Colonic mucosa (tissue), 4 donors: ENCODE measurements at regions not wholly inside any gene's neighbourhood (a gene's known extent, or its start where the extent isn't known, plus 50 kb on each side); places are given as distances from the start of the nearest gene placed in this dataset.

Experiments used
- DNase-seq: peaks from one replicate; pipeline ENCODE4 v3.0.0-alpha.2; 2020
- H3K27ac ChIP-seq: fragments of 200-600 bp; one replicate; pipeline ENCODE4 v1.8.0; 2021
- H3K27me3 ChIP-seq: fragments of 200-600 bp; one replicate; pipeline ENCODE4 v1.8.0; 2021
- H3K36me3 ChIP-seq: fragments of 200-600 bp; one replicate; pipeline ENCODE4 v1.8.0; 2021
- H3K4me1 ChIP-seq: fragments of 200-600 bp; one replicate; pipeline ENCODE4 v1.8.0; 2021; ENCODE audit warnings: mild to moderate bottlenecking
- H3K4me3 ChIP-seq: fragments of 200-600 bp; one replicate; pipeline ENCODE4 v1.8.0; 2021
- H3K9ac ChIP-seq, 2 donors: one replicate each; pipeline ENCODE4 v1.7.0; 2013; ENCODE audit warnings: control low read depth in 2 of 2, low read depth in 2 of 2, low read length in 2 of 2
- H3K9me3 ChIP-seq: fragments of 200-600 bp; one replicate; pipeline ENCODE4 v1.8.0; 2021
- CTCF ChIP-seq: fragments of 200-600 bp; IDR thresholded peaks from one replicate; pipeline ENCODE4 v1.8.0; 2022; ENCODE audit warnings: antibody characterized with exemption, mild to moderate bottlenecking
- intact Hi-C: fragments of 100-400 bp; cut with DNase I; formaldehyde crosslinking; loops from one replicate; pipeline ENCODE4 v1.14.1; 2022
- donor health status: healthy.
- donor health status: DM: no; HTN: no; CAD: no.
- donor health status: DM: no; HTN: no; CAD: no.

GRCh38 chr1:5764464-5764863 is 227.8 kb downstream of the NPHP4 start:
- DNase-seq = no peak
- TF ChIP-seq CTCF = no peak
- Histone ChIP-seq H3K9ac (no peak overlapping the region), H3K27ac (no peak overlapping the region), H3K36me3 (no peaks in the 10 kb centered on the region), H3K4me3 (no peak overlapping the region), H3K4me1 (no peaks in the 10 kb centered on the region), H3K9me3 (no peaks in the 10 kb centered on the region), H3K27me3 (no peaks in the 10 kb centered on the region)
- intact Hi-C loops = no loop called here

- Histone ChIP-seq H3K4me1 (no peaks in the 10 kb centered on the region), H3K9ac (no peak overlapping the region), H3K4me3 (no peak overlapping the region), H3K9me3 (no peaks in the 10 kb centered on the region), H3K27me3 (no peaks in the 10 kb centered on the region), H3K36me3 (no peaks in the 10 kb centered on the region), H3K27ac (no peak overlapping the region)
- intact Hi-C loops = no loop called here
- TF ChIP-seq CTCF = no peak
- no peak for DNase-seq
Measured at GRCh38 chr1:5763696-5764370, 228.4 kb downstream of the NPHP4 start.

GRCh38 chr1:5758859-5759578 is 233.2 kb downstream of the NPHP4 start:
- TF ChIP-seq CTCF = no peak
- intact Hi-C loops = no loop called here
- no peak overlapping the region for H3K9ac ChIP-seq
- no peaks in the 10 kb centered on the region for H3K9me3 ChIP-seq
- H3K36me3 ChIP-seq = no peaks in the 10 kb centered on the region
- no peak for DNase-seq
- H3K4me1 ChIP-seq = no peaks in the 10 kb centered on the region
- H3K4me3 ChIP-seq = no peak overlapping the region
- no peaks in the 10 kb centered on the region for H3K27me3 ChIP-seq
- no peak overlapping the region for H3K27ac ChIP-seq

DNA sequence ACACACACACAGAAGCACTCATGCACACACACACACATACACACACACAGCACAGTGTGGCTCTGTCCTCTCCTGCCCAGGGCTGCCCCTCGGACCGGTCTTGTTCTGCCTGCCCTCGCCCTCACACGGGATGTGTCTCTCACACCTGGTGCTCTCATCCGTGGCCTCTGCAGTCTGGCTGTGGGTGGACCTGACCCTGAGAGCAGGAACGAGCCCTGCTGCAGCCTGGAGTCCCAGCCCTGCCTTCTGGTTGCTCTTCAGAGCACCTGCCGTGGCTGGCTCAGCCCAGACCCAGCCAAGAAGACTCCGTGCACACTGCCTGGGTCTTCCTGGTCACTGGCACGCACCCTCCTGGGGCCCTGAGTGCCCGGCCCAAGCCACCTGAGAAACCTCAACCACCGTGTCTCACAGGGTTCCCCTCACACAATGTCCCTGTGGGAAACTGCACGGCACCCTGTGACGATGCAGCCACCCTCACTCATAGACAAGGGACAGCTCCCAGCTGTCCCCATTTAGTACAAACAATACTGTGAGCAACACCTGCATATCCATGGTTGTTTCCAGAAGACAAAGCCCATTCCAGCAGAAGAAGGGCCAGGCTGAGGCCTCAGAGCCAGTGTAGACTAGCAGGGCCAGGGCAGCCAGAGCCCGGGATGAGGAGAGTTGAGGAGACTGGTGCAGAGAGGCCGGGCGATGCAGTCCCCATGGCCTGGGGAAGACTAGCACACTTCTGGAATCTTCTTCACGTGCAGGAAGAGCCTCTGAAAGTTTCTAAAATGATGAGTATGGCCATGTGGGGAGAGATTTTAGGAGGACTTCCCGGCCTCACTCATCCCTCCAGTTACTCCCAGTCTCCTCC is 234.0 kb downstream of the NPHP4 start:
- no peaks in the 10 kb centered on the region for H3K9me3 ChIP-seq
- H3K4me1 ChIP-seq = no peaks in the 10 kb centered on the region
- TF ChIP-seq CTCF = no peak
- no peak overlapping the region for H3K4me3 ChIP-seq
- no peaks in the 10 kb centered on the region for H3K27me3 ChIP-seq
- intact Hi-C loops = no loop called here
- no peak overlapping the region for H3K27ac ChIP-seq
- no peaks in the 10 kb centered on the region for H3K36me3 ChIP-seq
- H3K9ac ChIP-seq = no peak overlapping the region
- DNase-seq = no peak

DNA sequence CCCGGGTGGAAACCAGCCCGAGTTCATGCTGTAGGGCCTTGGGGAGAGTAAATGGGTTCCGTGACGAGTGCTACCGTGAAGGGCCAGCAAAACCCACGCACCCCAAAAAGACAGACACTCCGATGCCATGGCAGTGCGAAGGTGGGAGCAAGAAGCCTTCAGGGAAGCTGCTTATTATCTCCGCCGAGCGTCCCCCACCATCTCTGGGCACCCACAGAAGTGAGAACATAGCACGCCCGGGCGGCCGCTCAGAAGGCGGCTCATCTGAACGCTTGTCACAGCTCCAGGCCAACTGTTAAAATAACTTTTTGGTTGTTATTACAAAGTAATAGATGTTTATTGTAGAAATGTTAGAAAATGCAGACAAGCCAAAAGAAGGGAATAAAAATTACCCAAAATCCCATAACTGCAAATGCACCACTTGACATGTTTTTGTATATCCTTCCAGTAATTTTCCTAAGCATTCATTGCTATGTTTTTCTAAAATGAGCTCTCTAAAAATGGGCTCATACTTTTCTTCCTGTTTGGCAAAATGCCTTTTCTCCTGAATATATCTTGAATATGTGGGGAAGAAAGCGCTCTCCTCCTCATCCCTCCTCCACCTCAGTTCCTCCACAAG is 234.9 kb downstream of the NPHP4 start:
- H3K27me3 ChIP-seq = no peaks in the 10 kb centered on the region
- H3K36me3 ChIP-seq = no peaks in the 10 kb centered on the region
- DNase-seq = no peak
- H3K9me3 ChIP-seq = no peaks in the 10 kb centered on the region
- intact Hi-C loops = no loop called here
- no peak for TF ChIP-seq CTCF
- H3K4me1 ChIP-seq = no peaks in the 10 kb centered on the region
- H3K9ac ChIP-seq = no peak overlapping the region
- no peak overlapping the region for H3K27ac ChIP-seq
- no peak overlapping the region for H3K4me3 ChIP-seq
